MCF 10A (cell line): ENCODE measurements at regions not wholly inside any gene's neighbourhood (a gene's known extent, or its start where the extent isn't known, plus 50 kb on each side); places are given as distances from the start of the nearest gene placed in this dataset.
A peak's percentile ranks its signal among the peaks of the same experiment; 100 is the strongest.

Experiments
- BruUV-seq: library from RNA; stranded (reverse); fragments of 400-500 nt; replicated peaks from 2 replicates; lab custom pipeline; 2021; lab: Mats Ljungman, UMichigan
- CTCF ChIA-PET: fragments of 300-600 bp; sonication (Branson Sonifier 250); formaldehyde crosslinking; extraction: SDS; loops from one replicate; lab custom pipeline; 2021; ENCODE audit warnings: antibody characterized with exemption, inconsistent platforms; lab: Yijun Ruan, JAX
- POLR2A ChIA-PET: fragments of 300-600, 350-650 bp; sonication (Branson Sonifier 250); formaldehyde crosslinking; extraction: SDS; loops from one replicate; lab custom pipeline; 2020; ENCODE audit warnings: antibody characterized with exemption, inconsistent platforms; lab: Yijun Ruan, JAX
- DNase-seq: peaks from one replicate; pipeline ENCODE4 v3.0.0-alpha.2; 2018; ENCODE audit not compliant: unreplicated experiment
- H3K27ac Mint-ChIP-seq: one replicate; pipeline ENCODE4 v1.8.0; 2022; ENCODE audit warnings: mild to moderate bottlenecking, low read depth, mixed read lengths; ENCODE audit not compliant: unreplicated experiment
- H3K27me3 Mint-ChIP-seq: one replicate; pipeline ENCODE4 v1.8.0; 2022; ENCODE audit warnings: mixed read lengths; ENCODE audit not compliant: insufficient read depth, unreplicated experiment
- H3K36me3 Mint-ChIP-seq: one replicate; pipeline ENCODE4 v1.8.0; 2022; ENCODE audit warnings: mild to moderate bottlenecking, moderate library complexity, mixed read lengths; ENCODE audit not compliant: insufficient read depth, unreplicated experiment
- H3K4me1 Mint-ChIP-seq: one replicate; pipeline ENCODE4 v1.8.0; 2022; ENCODE audit warnings: mixed read lengths; ENCODE audit not compliant: insufficient read depth, unreplicated experiment
- H3K4me3 Mint-ChIP-seq: one replicate; pipeline ENCODE4 v1.8.0; 2022; ENCODE audit warnings: mild to moderate bottlenecking, moderate library complexity, mixed read lengths; ENCODE audit not compliant: unreplicated experiment
- H3K9me3 Mint-ChIP-seq: one replicate; pipeline ENCODE4 v1.8.0; 2022; ENCODE audit warnings: mixed read lengths; ENCODE audit not compliant: unreplicated experiment
- CTCF ChIP-seq: fragments of 200-600 bp; IDR thresholded peaks from one replicate; pipeline ENCODE4 v1.8.0; 2022; ENCODE audit warnings: antibody characterized with exemption, mild to moderate bottlenecking; ENCODE audit not compliant: unreplicated experiment
- intact Hi-C: fragments of 100-400 bp; cut with micrococcal nuclease; formaldehyde crosslinking; loops from 2 replicates; pipeline ENCODE4 v1.14.1; 2022

GRCh38 chr5:74289238-74289637, 351.3 kb downstream of the ENC1 start:
- POLR2A ChIA-PET, result interaction anchor here (0.7 to 1.9 kb wide), 9 partner anchors 9 to 1424 kb away, joined by 3 to 7 read pairs (median 3); no protein-coding TSS in a partner anchor
- Mint-ChIP-seq H3K4me1 (peaks cover 24% of the 10 kb centered on the region), H3K4me3 (no peak overlapping the region), H3K27ac (peak overlapping the region; percentile 88), H3K36me3 (no peaks in the 10 kb centered on the region), H3K27me3 (no peaks in the 10 kb centered on the region), H3K9me3 (no peaks in the 10 kb centered on the region)
- no peak for TF ChIP-seq CTCF
- BruUV-seq, result no TSS peak
- intact Hi-C loops, result no loop called here
- peak; percentile 16 for DNase-seq
- CTCF ChIA-PET, result interaction anchor here (0.6 to 1.5 kb wide), 5 partner anchors 55 to 351 kb away, joined by 3 to 4 read pairs (median 3); partner anchors contain the start of gene ENC1

GRCh38 chr5:74288448-74289108, 351.9 kb downstream of the ENC1 start:
- intact Hi-C loops, result no loop called here
- Mint-ChIP-seq H3K27ac (peak overlapping the region; percentile 88), H3K4me3 (no peak overlapping the region), H3K9me3 (no peaks in the 10 kb centered on the region), H3K27me3 (no peaks in the 10 kb centered on the region), H3K4me1 (peaks cover 24% of the 10 kb centered on the region), H3K36me3 (no peaks in the 10 kb centered on the region)
- TF ChIP-seq CTCF, result no peak
- CTCF ChIA-PET, result interaction anchor here (0.6 to 1.5 kb wide), 6 partner anchors 152 to 354 kb away, joined by 3 to 4 read pairs (median 3); partner anchors contain the start of gene ENC1
- POLR2A ChIA-PET, result interaction anchor here (0.7 to 1.9 kb wide), 8 partner anchors 10 to 342 kb away, joined by 3 to 7 read pairs (median 3); no protein-coding TSS in a partner anchor
- BruUV-seq, result no TSS peak
- no peak for DNase-seq

- Mint-ChIP-seq H3K36me3 (no peaks in the 10 kb centered on the region), H3K4me3 (no peak overlapping the region), H3K9me3 (no peaks in the 10 kb centered on the region), H3K27me3 (no peaks in the 10 kb centered on the region), H3K27ac (peak overlapping the region; percentile 88), H3K4me1 (peaks cover 24% of the 10 kb centered on the region)
- intact Hi-C loops, result no loop called here
- no peak for TF ChIP-seq CTCF
- POLR2A ChIA-PET, result interaction anchor here (0.7 to 1.6 kb wide), 3 partner anchors 19 to 44 kb away, joined by 3 to 4 read pairs (median 3); no protein-coding TSS in a partner anchor
- no peak for DNase-seq
- CTCF ChIA-PET, result interaction anchor here (0.6 to 0.7 kb wide), 2 partner anchors 187 to 355 kb away, joined by 3 read pairs; no protein-coding TSS in a partner anchor
- BruUV-seq, result no TSS peak
Observed at GRCh38 chr5:74288038-74288437, 352.5 kb downstream of the ENC1 start.

- no peaks in the 10 kb centered on the region for H3K36me3 Mint-ChIP-seq
- ChIA-PET POLR2A (interaction anchor here (0.7 to 1.6 kb wide), 2 partner anchors 43 to 197 kb away, joined by 3 read pairs; no protein-coding TSS in a partner anchor), CTCF (no interaction called here)
- intact Hi-C loops, result no loop called here
- no peaks in the 10 kb centered on the region for H3K9me3 Mint-ChIP-seq
- TF ChIP-seq CTCF, result no peak
- no peaks in the 10 kb centered on the region for H3K27me3 Mint-ChIP-seq
- H3K4me3 Mint-ChIP-seq, result no peak overlapping the region
- no TSS peak for BruUV-seq
- H3K4me1 Mint-ChIP-seq, result peaks cover 24% of the 10 kb centered on the region
- no peak for DNase-seq
- H3K27ac Mint-ChIP-seq, result peak overlapping the region; percentile 88
Observed at GRCh38 chr5:74286734-74287695, 353.5 kb downstream of the ENC1 start.
